HEK293 (cell line): ENCODE measurements at regions not wholly inside any gene's neighbourhood (a gene's known extent, or its start where the extent isn't known, plus 50 kb on each side); places are given as distances from the start of the nearest gene placed in this dataset.

Source experiments
- CTCF ChIA-PET: fragments of 350-600 bp; formaldehyde crosslinking; extraction: SDS; loops from one replicate; lab custom pipeline; 2021; ENCODE audit warnings: antibody characterized with exemption; lab: Yijun Ruan, JAX
- POLR2A ChIA-PET: fragments of 300-600 bp; formaldehyde crosslinking; extraction: SDS; loops from one replicate; lab custom pipeline; 2020; ENCODE audit warnings: antibody characterized with exemption, inconsistent platforms; lab: Yijun Ruan, JAX
- H3K27ac ChIP-seq: fragments of 200-500 bp; sonication (Bioruptor generic); 2 replicates; pipeline ENCODE4 v1.5.1; 2014; ENCODE audit warnings: low read depth, low read length, control low read depth, inconsistent platforms; ENCODE audit errors: extremely low read depth
- H3K36me3 ChIP-seq, 2 experiments: fragments of 200-500 bp in 1 of 2; sonication (Bioruptor generic) in 1 of 2; 1 replicate in 1 of 2; 2 replicates in 1 of 2; pipeline ENCODE4 v1.5.1; 2014 to 2017; ENCODE audit warnings: inconsistent platforms in 2 of 2, low read length in 2 of 2; ENCODE audit not compliant: control insufficient read depth in 2 of 2, insufficient read depth in 1 of 2
- H3K4me1 ChIP-seq: fragments of 200-500 bp; sonication (Bioruptor generic); 2 replicates; pipeline ENCODE4 v1.5.1; 2014; ENCODE audit warnings: mild to moderate bottlenecking, low read length, inconsistent platforms; ENCODE audit not compliant: control insufficient read depth, insufficient read depth
- H3K4me3 ChIP-seq: 2 replicates; pipeline ENCODE4 v1.5.1; 2011; ENCODE audit warnings: low read depth, mild to moderate bottlenecking, control low read depth, low read length, moderate library complexity
- H3K9me3 ChIP-seq: fragments of 200-500 bp; sonication (Bioruptor generic); 2 replicates; pipeline ENCODE4 v1.5.1; 2014; ENCODE audit warnings: low read depth, low read length, inconsistent platforms; ENCODE audit not compliant: control insufficient read depth, insufficient read depth
- ELK4 ChIP-seq: IDR thresholded peaks from 2 replicates; pipeline ENCODE4 v1.6.1; 2011; ENCODE audit warnings: mild to moderate bottlenecking, low read depth, low read length, borderline replicate concordance
- INSM2 ChIP-seq: fragments of 450-650 bp; formaldehyde crosslinking; IDR thresholded peaks from 2 replicates; pipeline ENCODE4 v1.5.1; 2016; ENCODE audit warnings: missing biosample characterization, missing genetic modification characterization
- KLF16 ChIP-seq: fragments of 450-650 bp; formaldehyde crosslinking; IDR thresholded peaks from 2 replicates; pipeline ENCODE4 v1.5.1; 2017; ENCODE audit warnings: missing biosample characterization, missing genetic modification characterization
- MYNN ChIP-seq: fragments of 450-650 bp; formaldehyde crosslinking; IDR thresholded peaks from 2 replicates; pipeline ENCODE4 v1.5.1; 2016; ENCODE audit warnings: missing biosample characterization, missing genetic modification characterization, borderline replicate concordance
- SP7 ChIP-seq: fragments of 450-650 bp; formaldehyde crosslinking; IDR thresholded peaks from 2 replicates; pipeline ENCODE4 v1.5.1; 2016; ENCODE audit warnings: missing biosample characterization, missing genetic modification characterization
- YY1 ChIP-seq: fragments of 450-650 bp; formaldehyde crosslinking; IDR thresholded peaks from 2 replicates; pipeline ENCODE4 v1.5.1; 2018; ENCODE audit warnings: missing biosample characterization, missing genetic modification characterization
- ZBTB17 ChIP-seq: fragments of 450-650 bp; formaldehyde crosslinking; IDR thresholded peaks from 2 replicates; pipeline ENCODE4 v1.5.1; 2016; ENCODE audit warnings: missing biosample characterization, missing genetic modification characterization
- ZBTB49 ChIP-seq: fragments of 450-650 bp; formaldehyde crosslinking; IDR thresholded peaks from 2 replicates; pipeline ENCODE4 v1.5.1; 2016; ENCODE audit warnings: missing biosample characterization, missing genetic modification characterization, low read depth
- ZNF140 ChIP-seq: fragments of 450-650 bp; formaldehyde crosslinking; IDR thresholded peaks from 2 replicates; pipeline ENCODE4 v1.5.1; 2016; ENCODE audit warnings: missing biosample characterization, missing genetic modification characterization
- ZNF211 ChIP-seq: fragments of 450-650 bp; formaldehyde crosslinking; IDR thresholded peaks from 2 replicates; pipeline ENCODE4 v1.5.1; 2016; ENCODE audit warnings: low read depth, missing biosample characterization, missing genetic modification characterization
- ZNF214 ChIP-seq: fragments of 450-650 bp; formaldehyde crosslinking; IDR thresholded peaks from 2 replicates; pipeline ENCODE4 v1.5.1; 2017; ENCODE audit warnings: missing biosample characterization, mild to moderate bottlenecking, missing genetic modification characterization, borderline replicate concordance
- ZNF24 ChIP-seq: fragments of 450-650 bp; formaldehyde crosslinking; IDR thresholded peaks from 2 replicates; pipeline ENCODE4 v1.5.1; 2016; ENCODE audit warnings: missing biosample characterization, missing genetic modification characterization
- ZNF280D ChIP-seq: fragments of 450-650 bp; formaldehyde crosslinking; IDR thresholded peaks from 2 replicates; pipeline ENCODE4 v1.5.1; 2016; ENCODE audit warnings: missing biosample characterization, missing genetic modification characterization
- ZNF324 ChIP-seq: fragments of 450-650 bp; formaldehyde crosslinking; IDR thresholded peaks from 2 replicates; pipeline ENCODE4 v1.5.1; 2016; ENCODE audit warnings: missing biosample characterization, missing genetic modification characterization
- ZNF335 ChIP-seq: fragments of 450-650 bp; formaldehyde crosslinking; conservative IDR thresholded peaks from 2 replicates; pipeline ENCODE4 v1.5.1; 2016; ENCODE audit warnings: missing biosample characterization, missing genetic modification characterization
- ZNF37A ChIP-seq: fragments of 450-650 bp; IDR thresholded peaks from 2 replicates; pipeline ENCODE4 v1.5.1; 2018; ENCODE audit warnings: missing biosample characterization, missing genetic modification characterization
- ZNF391 ChIP-seq: fragments of 450-650 bp; formaldehyde crosslinking; IDR thresholded peaks from 2 replicates; pipeline ENCODE4 v1.5.1; 2016; ENCODE audit warnings: low read depth, missing biosample characterization, missing genetic modification characterization, borderline replicate concordance
- ZNF521 ChIP-seq: fragments of 450-650 bp; formaldehyde crosslinking; IDR thresholded peaks from 2 replicates; pipeline ENCODE4 v1.5.1; 2017; ENCODE audit warnings: missing biosample characterization, mild to moderate bottlenecking, missing genetic modification characterization
- ZNF530 ChIP-seq: fragments of 450-650 bp; formaldehyde crosslinking; IDR thresholded peaks from 2 replicates; pipeline ENCODE4 v1.5.1; 2016; ENCODE audit warnings: low read depth, missing biosample characterization, missing genetic modification characterization
- ZNF558 ChIP-seq: fragments of 450-650 bp; formaldehyde crosslinking; IDR thresholded peaks from 2 replicates; pipeline ENCODE4 v1.5.1; 2016; ENCODE audit warnings: missing biosample characterization, missing genetic modification characterization
- ZNF664 ChIP-seq: fragments of 450-650 bp; formaldehyde crosslinking; IDR thresholded peaks from 2 replicates; pipeline ENCODE4 v1.5.1; 2016; ENCODE audit warnings: missing biosample characterization, missing genetic modification characterization
- ZNF830 ChIP-seq: fragments of 450-650 bp; IDR thresholded peaks from 2 replicates; pipeline ENCODE4 v1.5.0; 2018; ENCODE audit warnings: missing biosample characterization, missing genetic modification characterization, low read depth, mild to moderate bottlenecking, moderate library complexity
- ZSCAN16 ChIP-seq: fragments of 450-650 bp; formaldehyde crosslinking; IDR thresholded peaks from 2 replicates; pipeline ENCODE4 v1.5.1; 2016; ENCODE audit warnings: missing biosample characterization, missing genetic modification characterization
- ZSCAN4 ChIP-seq: fragments of 450-650 bp; formaldehyde crosslinking; IDR thresholded peaks from 2 replicates; pipeline ENCODE4 v1.5.1; 2017; ENCODE audit warnings: missing biosample characterization, missing genetic modification characterization

GRCh38 chr4:83981156-83981555 is 445.2 kb downstream of the GPAT3 start:
- CTCF ChIA-PET, result no interaction called here
- POLR2A ChIA-PET, result no interaction called here
- H3K4me1 ChIP-seq, result no peaks in the 10 kb centered on the region

GRCh38 chr4:83979773-83980172 is 443.9 kb downstream of the GPAT3 start:
- ChIA-PET POLR2A (no interaction called here), CTCF (no interaction called here)
- no peaks in the 10 kb centered on the region for H3K4me1 ChIP-seq
- no peak overlapping the region for H3K27ac ChIP-seq
- no peaks in the 10 kb centered on the region for H3K9me3 ChIP-seq
- TF ChIP-seq ZNF530, result no peak
- no peak for TF ChIP-seq ZSCAN16 (tag by site-specific recombination)
- TF ChIP-seq ZNF391 (tag by site-specific recombination), result no peak
- no peak for TF ChIP-seq ZNF521
- TF ChIP-seq ZNF335 (tag by site-specific recombination), result no peak
- TF ChIP-seq ZNF830 (tag by site-specific recombination), result no peak
- no peak for TF ChIP-seq ZNF214 (tag by site-specific recombination)
- no peak for TF ChIP-seq ZNF140 (tag by site-specific recombination)
- no peak for TF ChIP-seq ZNF280D
- no peak for TF ChIP-seq KLF16
- no peak for TF ChIP-seq ZNF664 (tag by site-specific recombination)
- TF ChIP-seq ELK4, result no peak
- TF ChIP-seq MYNN, result no peak
- TF ChIP-seq ZNF37A (tag by site-specific recombination), result no peak
- no peak overlapping the region for H3K4me3 ChIP-seq
- no peaks in the 10 kb centered on the region for H3K36me3 ChIP-seq

More at GRCh38 chr4:83981156-83981555, 445.2 kb downstream of the GPAT3 start:
- H3K9me3 ChIP-seq, result no peaks in the 10 kb centered on the region
- no peak overlapping the region for H3K27ac ChIP-seq
- no peak overlapping the region for H3K4me3 ChIP-seq
- H3K36me3 ChIP-seq, result no peaks in the 10 kb centered on the region
- no peak for TF ChIP-seq ZNF24
- TF ChIP-seq SP7, result no peak

GRCh38 chr4:83974111-83974780 is 438.3 kb downstream of the GPAT3 start:
- CTCF ChIA-PET, result interaction anchor here (0.7 kb wide), 1 partner anchor 153 kb away, joined by 6 read pairs; no protein-coding TSS in a partner anchor
- no peak for TF ChIP-seq ZSCAN4 (tag by site-specific recombination)
- TF ChIP-seq YY1 (tag by site-specific recombination), result no peak
- TF ChIP-seq ZBTB17 (tag by site-specific recombination), result no peak
- no peak for TF ChIP-seq ZNF558 (tag by site-specific recombination)
- no peak for TF ChIP-seq ZNF211 (tag by site-specific recombination)
- TF ChIP-seq ZBTB49 (tag by site-specific recombination), result no peak
- TF ChIP-seq INSM2 (tag by site-specific recombination), result no peak
- TF ChIP-seq ZNF324, result no peak

More at GRCh38 chr4:83974111-83974780, 438.3 kb downstream of the GPAT3 start:
- H3K36me3 ChIP-seq, result no peaks in the 10 kb centered on the region
- H3K4me3 ChIP-seq, result no peak overlapping the region
- H3K9me3 ChIP-seq, result no peaks in the 10 kb centered on the region
- H3K4me1 ChIP-seq, result no peaks in the 10 kb centered on the region
- H3K27ac ChIP-seq, result no peak overlapping the region
- POLR2A ChIA-PET, result no interaction called here
